H9 (cell line): ENCODE measurements at regions not wholly inside any gene's neighbourhood (a gene's known extent, or its start where the extent isn't known, plus 50 kb on each side); places are given as distances from the start of the nearest gene placed in this dataset.

Experiments used
- DNase-seq: peaks from one replicate; pipeline ENCODE4 v3.0.0-alpha.2; 2017
- H2AFZ ChIP-seq: one replicate; pipeline ENCODE4 v1.6.1; 2013; ENCODE audit warnings: mild to moderate bottlenecking, low read length, control low read depth, moderate library complexity
- H2AK5ac ChIP-seq: 2 replicates; pipeline ENCODE4 v1.6.1; 2013; ENCODE audit warnings: low read length, control low read depth, mixed read lengths; ENCODE audit not compliant: insufficient read length
- H2BK120ac ChIP-seq: one replicate; pipeline ENCODE4 v1.6.1; 2013; ENCODE audit warnings: low read depth, mild to moderate bottlenecking, low read length, control low read depth, inconsistent platforms; ENCODE audit not compliant: poor library complexity, severe bottlenecking
- H2BK12ac ChIP-seq: 2 replicates; pipeline ENCODE4 v1.6.1; 2013; ENCODE audit warnings: low read length, control low read depth, mixed read lengths, low read depth; ENCODE audit not compliant: insufficient read length
- H2BK15ac ChIP-seq: 2 replicates; pipeline ENCODE4 v1.6.1; 2013; ENCODE audit warnings: low read depth, low read length, control low read depth
- H2BK20ac ChIP-seq: one replicate; pipeline ENCODE4 v1.6.1; 2013; ENCODE audit warnings: low read depth, mild to moderate bottlenecking, low read length, control low read depth, inconsistent platforms; ENCODE audit not compliant: poor library complexity, severe bottlenecking
- H2BK5ac ChIP-seq: 2 replicates; pipeline ENCODE4 v1.6.1; 2013; ENCODE audit warnings: low read length, control low read depth, mixed read lengths; ENCODE audit not compliant: insufficient read length
- H3K14ac ChIP-seq: 2 replicates; pipeline ENCODE4 v1.6.1; 2013; ENCODE audit warnings: low read length, control low read depth; ENCODE audit not compliant: insufficient read depth
- H3K18ac ChIP-seq: 2 replicates; pipeline ENCODE4 v1.6.1; 2013; ENCODE audit warnings: low read depth, mild to moderate bottlenecking, mixed read lengths, low read length, control low read depth; ENCODE audit not compliant: insufficient read length
- H3K23ac ChIP-seq: 2 replicates; pipeline ENCODE4 v1.6.1; 2013; ENCODE audit warnings: low read length, control low read depth, mixed read lengths, low read depth; ENCODE audit not compliant: insufficient read length
- H3K23me2 ChIP-seq: 2 replicates; pipeline ENCODE4 v1.6.1; 2013; ENCODE audit warnings: low read depth, mild to moderate bottlenecking, mixed read lengths, low read length, control low read depth; ENCODE audit not compliant: insufficient read length, poor library complexity, severe bottlenecking
- H3K27ac ChIP-seq: 2 replicates; pipeline ENCODE4 v1.5.1; 2013; ENCODE audit warnings: low read length, control low read depth, mixed read lengths, low read depth; ENCODE audit not compliant: insufficient read length
- H3K27me3 ChIP-seq: 2 replicates; pipeline ENCODE4 v1.6.1; 2013; ENCODE audit warnings: low read length, control low read depth, inconsistent platforms; ENCODE audit not compliant: insufficient read depth
- H3K4ac ChIP-seq: 2 replicates; pipeline ENCODE4 v1.6.1; 2013; ENCODE audit warnings: low read depth, mild to moderate bottlenecking, control low read depth, inconsistent platforms, low read length, moderate library complexity
- H3K4me1 ChIP-seq: 2 replicates; pipeline ENCODE4 v1.6.1; 2013; ENCODE audit warnings: low read length, control low read depth, inconsistent platforms; ENCODE audit not compliant: insufficient read depth
- H3K4me2 ChIP-seq: 2 replicates; pipeline ENCODE4 v1.6.1; 2013; ENCODE audit warnings: low read length, control low read depth, mixed read lengths; ENCODE audit not compliant: insufficient read length, insufficient read depth
- H3K56ac ChIP-seq: 2 replicates; pipeline ENCODE4 v1.6.1; 2013; ENCODE audit warnings: low read depth, mild to moderate bottlenecking, mixed read lengths, low read length, control low read depth; ENCODE audit not compliant: insufficient read length
- H3K79me1 ChIP-seq: 2 replicates; pipeline ENCODE4 v1.6.1; 2013; ENCODE audit warnings: low read depth, mild to moderate bottlenecking, moderate library complexity, low read length, control low read depth, inconsistent platforms; ENCODE audit not compliant: insufficient read depth, poor library complexity, severe bottlenecking
- H3K79me2 ChIP-seq: 2 replicates; pipeline ENCODE4 v1.6.1; 2013; ENCODE audit warnings: low read length, control low read depth, inconsistent platforms; ENCODE audit not compliant: insufficient read depth
- H3K9ac ChIP-seq: 2 replicates; pipeline ENCODE4 v1.6.1; 2013; ENCODE audit warnings: low read length, control low read depth, mixed read lengths; ENCODE audit not compliant: insufficient read length; ENCODE audit errors: extremely low read depth
- H3K9me3 ChIP-seq: one replicate; pipeline ENCODE4 v1.6.1; 2013; ENCODE audit warnings: low read depth, low read length, inconsistent platforms; ENCODE audit not compliant: control insufficient read depth
- H3T11ph ChIP-seq: one replicate; pipeline ENCODE4 v1.6.1; 2013; ENCODE audit warnings: mild to moderate bottlenecking, low read length, control low read depth, inconsistent platforms
- H4K20me1 ChIP-seq: one replicate; pipeline ENCODE4 v1.6.1; 2013; ENCODE audit not compliant: control insufficient read depth, insufficient read length, insufficient read depth
- H4K5ac ChIP-seq: 2 replicates; pipeline ENCODE4 v1.6.1; 2013; ENCODE audit warnings: low read depth, mild to moderate bottlenecking, mixed read lengths, low read length, control low read depth; ENCODE audit not compliant: insufficient read length
- H4K8ac ChIP-seq: replicated peaks from 2 replicates; pipeline ENCODE4 v1.6.1; 2013; ENCODE audit warnings: low read length, control low read depth, mixed read lengths, low read depth; ENCODE audit not compliant: insufficient read length
- H4K91ac ChIP-seq: 2 replicates; pipeline ENCODE4 v1.6.1; 2013; ENCODE audit warnings: low read depth, mild to moderate bottlenecking, moderate library complexity, mixed read lengths, low read length, control low read depth; ENCODE audit not compliant: insufficient read length
- H3K27ac Mint-ChIP-seq, 3 experiments: 2 replicates in 2 of 3; 3 replicates in 1 of 3; pipeline ENCODE4 v1.8.0; 2020 to 2021; ENCODE audit warnings: mixed read lengths in 3 of 3, mild to moderate bottlenecking in 1 of 3, moderate library complexity in 1 of 3
- H3K27me3 Mint-ChIP-seq: 2 replicates; pipeline ENCODE4 v1.8.0; 2021; ENCODE audit warnings: low read depth, mild to moderate bottlenecking, moderate library complexity, mixed read lengths
- H3K36me3 Mint-ChIP-seq, 3 experiments: 2 replicates in 2 of 3; 3 replicates in 1 of 3; pipeline ENCODE4 v1.8.0; 2020 to 2021; ENCODE audit warnings: low read depth in 3 of 3, mixed read lengths in 3 of 3; ENCODE audit not compliant: insufficient read depth in 1 of 3
- H3K4me1 Mint-ChIP-seq, 2 experiments: 2 replicates each; pipeline ENCODE4 v1.8.0; 2020; ENCODE audit warnings: mixed read lengths in 2 of 2
- H3K4me3 Mint-ChIP-seq, 2 experiments: 2 replicates in 1 of 2; 3 replicates in 1 of 2; pipeline ENCODE4 v1.8.0; 2020 to 2021; ENCODE audit warnings: mild to moderate bottlenecking in 2 of 2, mixed read lengths in 2 of 2, moderate library complexity in 1 of 2
- H3K9me3 Mint-ChIP-seq, 2 experiments: 2 replicates in 1 of 2; 3 replicates in 1 of 2; pipeline ENCODE4 v1.8.0; 2020; ENCODE audit warnings: mild to moderate bottlenecking in 2 of 2, mixed read lengths in 2 of 2, moderate library complexity in 1 of 2
- WGBS: extraction: QIAGEN DNeasy Blood & Tissue Kit; methylation state at CpG from one replicate; pipeline ENCODE4 v1.1.7; 2013; ENCODE audit warnings: missing lambda C conversion rate, low lambda C conversion rate, mixed read lengths; ENCODE audit not compliant: insufficient read length; ENCODE audit errors: extremely low coverage; 5-methylcytosine and 5-hydroxymethylcytosine counted together
- TF ChIP-seq, protein P1 (sequence below): fragments of 200-600 bp; sonication (generic); conservative IDR thresholded peaks from 3 replicates; pipeline ENCODE4 v1.8.0; 2021; ENCODE audit warnings: antibody characterized with exemption, mild to moderate bottlenecking

GRCh38 chr2:217332866-217333265 lies 473.0 kb upstream of the TNP1 start:
- Histone ChIP-seq H3K14ac (no peak overlapping the region), H3K9me3 (no peaks in the 10 kb centered on the region), H3K4me1 (peaks cover 3% of the 10 kb centered on the region; the same call in 1 of the 2 replicates), H2BK120ac (no peak overlapping the region), H3K18ac (no peak overlapping the region), H3K56ac (no peak overlapping the region), H2BK15ac (no peak overlapping the region), H3K4ac (no peak overlapping the region), H4K91ac (no peak overlapping the region), H4K5ac (no peak overlapping the region), H3K27ac (no peak overlapping the region), H3K79me1 (no peaks in the 10 kb centered on the region), H2BK5ac (no peak overlapping the region), H3K9ac (no peak overlapping the region), H2AFZ (no peak overlapping the region), H2AK5ac (no peak overlapping the region), H3K27me3 (no peaks in the 10 kb centered on the region), H4K8ac (no peak overlapping the region), H3K79me2 (no peaks in the 10 kb centered on the region), H3K4me2 (no peak overlapping the region), H3K23ac (no peak overlapping the region), H3K23me2 (no peaks in the 10 kb centered on the region), H2BK12ac (no peak overlapping the region), H3T11ph (no peak overlapping the region), H2BK20ac (no peak overlapping the region), H4K20me1 (no peaks in the 10 kb centered on the region)
- H3K4me1 Mint-ChIP-seq = peaks cover 28 to 35% of the 10 kb centered on the region in 2 experiments
- H3K27me3 Mint-ChIP-seq = peaks cover 7% of the 10 kb centered on the region
- H3K4me3 Mint-ChIP-seq = no peak overlapping the region
- H3K27ac Mint-ChIP-seq = no peak overlapping the region
- no peak for DNase-seq
- TF ChIP-seq, protein P1, sequence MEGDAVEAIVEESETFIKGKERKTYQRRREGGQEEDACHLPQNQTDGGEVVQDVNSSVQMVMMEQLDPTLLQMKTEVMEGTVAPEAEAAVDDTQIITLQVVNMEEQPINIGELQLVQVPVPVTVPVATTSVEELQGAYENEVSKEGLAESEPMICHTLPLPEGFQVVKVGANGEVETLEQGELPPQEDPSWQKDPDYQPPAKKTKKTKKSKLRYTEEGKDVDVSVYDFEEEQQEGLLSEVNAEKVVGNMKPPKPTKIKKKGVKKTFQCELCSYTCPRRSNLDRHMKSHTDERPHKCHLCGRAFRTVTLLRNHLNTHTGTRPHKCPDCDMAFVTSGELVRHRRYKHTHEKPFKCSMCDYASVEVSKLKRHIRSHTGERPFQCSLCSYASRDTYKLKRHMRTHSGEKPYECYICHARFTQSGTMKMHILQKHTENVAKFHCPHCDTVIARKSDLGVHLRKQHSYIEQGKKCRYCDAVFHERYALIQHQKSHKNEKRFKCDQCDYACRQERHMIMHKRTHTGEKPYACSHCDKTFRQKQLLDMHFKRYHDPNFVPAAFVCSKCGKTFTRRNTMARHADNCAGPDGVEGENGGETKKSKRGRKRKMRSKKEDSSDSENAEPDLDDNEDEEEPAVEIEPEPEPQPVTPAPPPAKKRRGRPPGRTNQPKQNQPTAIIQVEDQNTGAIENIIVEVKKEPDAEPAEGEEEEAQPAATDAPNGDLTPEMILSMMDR = no peak
- H3K9me3 Mint-ChIP-seq = no peaks in the 10 kb centered on the region
- WGBS = no CpG with 5 or more reads among the region's 9 CpGs
- no peaks in the 10 kb centered on the region for H3K36me3 Mint-ChIP-seq
